Common myeloid progenitor, CD34-positive (primary cell): ENCODE measurements at regions not wholly inside any gene's neighbourhood (a gene's known extent, or its start where the extent isn't known, plus 50 kb on each side); places are given as distances from the start of the nearest gene placed in this dataset.
"Not testable (repeated sequence)": the region's sequence is repeated elsewhere in the genome, so short reads cannot be mapped to it uniquely, and the experiment has no call there.

ENCODE experiments used
- CTCF ChIA-PET: fragments of 350-600 bp; sonication (Branson Sonifier 250); formaldehyde crosslinking; loops from one replicate; lab custom pipeline; 2021; ENCODE audit warnings: antibody characterized with exemption; lab: Charles Lee
- POLR2A ChIA-PET: fragments of 350-600 bp; sonication (Branson Sonifier 250); formaldehyde crosslinking; loops from one replicate; lab custom pipeline; 2021; ENCODE audit warnings: antibody characterized with exemption; lab: Charles Lee
- DNase-seq, 3 donors: peaks; one replicate each; pipeline versions ENCODE4 v3.0.0 to v3.0.0-alpha.2; 2013
- H3K27ac ChIP-seq, 2 experiments: 1 replicate in 1 of 2; 2 replicates in 1 of 2; pipeline ENCODE4 v1.7.0; 2013; ENCODE audit warnings: inconsistent platforms in 2 of 2, low read length in 2 of 2, mild to moderate bottlenecking in 2 of 2, low read depth in 1 of 2, moderate library complexity in 1 of 2; ENCODE audit not compliant: severe bottlenecking in 2 of 2, insufficient read depth in 1 of 2, poor library complexity in 1 of 2
- H3K27me3 ChIP-seq, 5 experiments: replicated peaks in 2 of 5; 1 replicate in 3 of 5; 2 replicates in 2 of 5; pipeline versions ENCODE4 v1.6.1 to v1.7.0; 2013; ENCODE audit warnings: low read length in 4 of 5, mild to moderate bottlenecking in 2 of 5, moderate library complexity in 2 of 5, inconsistent platforms in 1 of 5; ENCODE audit not compliant: insufficient read depth in 5 of 5, control insufficient read depth in 4 of 5
- H3K36me3 ChIP-seq, 4 experiments: 1 replicate in 2 of 4; 2 replicates in 2 of 4; pipeline versions ENCODE4 v1.6.1 to v1.7.0; 2013; ENCODE audit warnings: low read length in 3 of 4, control low read depth in 1 of 4, mild to moderate bottlenecking in 1 of 4; ENCODE audit not compliant: control insufficient read depth in 4 of 4, insufficient read depth in 4 of 4
- H3K4me1 ChIP-seq, 4 experiments: 1 replicate in 3 of 4; 2 replicates in 1 of 4; pipeline versions ENCODE4 v1.6.1 to v1.7.1; 2013; ENCODE audit warnings: low read length in 3 of 4, mild to moderate bottlenecking in 3 of 4, control low read depth in 1 of 4, inconsistent platforms in 1 of 4, moderate library complexity in 1 of 4; ENCODE audit not compliant: control insufficient read depth in 4 of 4, insufficient read depth in 4 of 4; ENCODE audit errors: control extremely low read depth in 1 of 4
- H3K4me3 ChIP-seq, 7 experiments: 1 replicate in 4 of 7; 2 replicates in 3 of 7; pipeline versions ENCODE4 v1.5.1 to v1.7.0; 2013; ENCODE audit warnings: mild to moderate bottlenecking in 7 of 7, low read length in 6 of 7, moderate library complexity in 6 of 7, inconsistent platforms in 2 of 7, low read depth in 2 of 7, control low read depth in 1 of 7; ENCODE audit not compliant: insufficient read depth in 4 of 7, control insufficient read depth in 1 of 7; ENCODE audit errors: extremely low read depth in 1 of 7
- H3K9me3 ChIP-seq, 5 experiments: 1 replicate in 4 of 5; 2 replicates in 1 of 5; pipeline versions ENCODE4 v1.6.1 to v1.7.1; 2013; ENCODE audit warnings: low read length in 4 of 5, mild to moderate bottlenecking in 2 of 5, inconsistent platforms in 1 of 5, low read depth in 1 of 5, moderate library complexity in 1 of 5; ENCODE audit not compliant: control insufficient read depth in 4 of 5, insufficient read depth in 2 of 5; ENCODE audit errors: control extremely low read depth in 1 of 5
- WGBS: methylation state at CpG from one replicate; pipeline ENCODE4 v1.1.5; 2013; ENCODE audit not compliant: insufficient coverage; 5-methylcytosine and 5-hydroxymethylcytosine counted together

- Histone ChIP-seq H3K27me3 (no peaks in the 10 kb centered on the region), H3K27ac (no peak overlapping the region), H3K36me3 (no peaks in the 10 kb centered on the region), H3K4me1 (peaks cover 0 to 20% (median 4%) of the 10 kb centered on the region in 4 experiments), H3K9me3 (no peaks in the 10 kb centered on the region), H3K4me3 (no peak overlapping the region)
- DNase-seq: no peak
- WGBS: 94% methylated on average over 5 of the region's 5 CpGs
- ChIA-PET CTCF (no interaction called here), POLR2A (no interaction called here)
These were observed 351.1 kb downstream of the KCNJ2 start for GRCh38 chr17:70520447-70520846.

DNA sequence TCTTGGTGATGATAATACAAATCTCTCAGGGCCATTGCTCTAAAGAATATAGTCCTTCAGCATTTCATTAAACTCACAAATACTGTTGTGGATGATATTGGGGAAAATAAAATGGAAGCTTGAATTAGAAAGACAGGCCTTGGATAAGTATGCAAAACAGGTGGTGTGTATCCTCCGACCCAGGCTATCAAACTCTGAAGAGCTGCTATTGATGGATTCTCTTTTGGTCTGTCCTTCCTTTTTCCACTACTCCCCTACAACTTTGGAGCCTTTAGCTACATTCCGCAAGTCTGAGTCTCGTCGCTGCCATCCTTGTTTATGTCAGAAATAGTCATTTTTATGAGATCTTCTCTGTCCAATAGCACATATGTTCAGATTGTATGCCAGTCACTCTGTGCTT lies 351.6 kb downstream of the KCNJ2 start:
- WGBS: 100% methylated on average over 2 of the region's 4 CpGs
- Histone ChIP-seq H3K4me1 (peaks cover 0 to 20% (median 4%) of the 10 kb centered on the region in 4 experiments), H3K9me3 (no peaks in the 10 kb centered on the region), H3K27me3 (no peaks in the 10 kb centered on the region), H3K27ac (no peak overlapping the region), H3K4me3 (no peak overlapping the region), H3K36me3 (no peaks in the 10 kb centered on the region)
- DNase-seq: no peak
- CTCF ChIA-PET: no interaction called here
- POLR2A ChIA-PET: interaction anchor here (0.6 kb wide), 1 partner anchor 370 kb away, joined by 3 read pairs; no protein-coding TSS in a partner anchor

GRCh38 chr17:70521821-70522256 lies 352.5 kb downstream of the KCNJ2 start:
- DNase-seq: peak; percentile 22 to 51 (median 36)
- no peak overlapping the region for H3K27ac ChIP-seq
- peak overlapping the region in 1 of 7 experiments; percentile 34 for H3K4me3 ChIP-seq
- POLR2A ChIA-PET: interaction anchor here (0.6 kb wide), 1 partner anchor 351 kb away, joined by 5 read pairs; no protein-coding TSS in a partner anchor
- H3K36me3 ChIP-seq: no peaks in the 10 kb centered on the region
- WGBS: 0% methylated on average over 3 of the region's 3 CpGs
- no peaks in the 10 kb centered on the region for H3K9me3 ChIP-seq
- CTCF ChIA-PET: interaction anchor here (1.1 kb wide), 1 partner anchor 914 kb away, joined by 3 read pairs; no protein-coding TSS in a partner anchor
- H3K27me3 ChIP-seq: no peaks in the 10 kb centered on the region
- H3K4me1 ChIP-seq: peaks cover 2 to 21% (median 4%) of the 10 kb centered on the region in 4 experiments

GRCh38 chr17:70523426-70523825 lies 354.1 kb downstream of the KCNJ2 start:
- H3K27ac ChIP-seq: no peak overlapping the region
- H3K4me1 ChIP-seq: peaks cover 5 to 32% (median 12%) of the 10 kb centered on the region in 4 experiments
- DNase-seq: peak in 1 of 3 donors; percentile 16
- WGBS: 100% methylated on average over 1 of the region's 4 CpGs
- no peak overlapping the region for H3K4me3 ChIP-seq
- no peaks in the 10 kb centered on the region for H3K27me3 ChIP-seq
- ChIA-PET CTCF (no interaction called here), POLR2A (no interaction called here)
- no peaks in the 10 kb centered on the region for H3K36me3 ChIP-seq
- H3K9me3 ChIP-seq: no peaks in the 10 kb centered on the region

- H3K27ac ChIP-seq, H3K9me3 ChIP-seq, H3K36me3 ChIP-seq, H3K27me3 ChIP-seq, POLR2A ChIA-PET, CTCF ChIA-PET, H3K4me3 ChIP-seq, DNase-seq: not testable (repeated sequence)
- H3K4me1 ChIP-seq: peaks cover 5 to 32% (median 12%) of the 10 kb centered on the region in 4 experiments
- 100% methylated on average over 3 of the region's 7 CpGs for WGBS
These were observed 355.7 kb downstream of the KCNJ2 start for GRCh38 chr17:70525035-70525434.

DNA sequence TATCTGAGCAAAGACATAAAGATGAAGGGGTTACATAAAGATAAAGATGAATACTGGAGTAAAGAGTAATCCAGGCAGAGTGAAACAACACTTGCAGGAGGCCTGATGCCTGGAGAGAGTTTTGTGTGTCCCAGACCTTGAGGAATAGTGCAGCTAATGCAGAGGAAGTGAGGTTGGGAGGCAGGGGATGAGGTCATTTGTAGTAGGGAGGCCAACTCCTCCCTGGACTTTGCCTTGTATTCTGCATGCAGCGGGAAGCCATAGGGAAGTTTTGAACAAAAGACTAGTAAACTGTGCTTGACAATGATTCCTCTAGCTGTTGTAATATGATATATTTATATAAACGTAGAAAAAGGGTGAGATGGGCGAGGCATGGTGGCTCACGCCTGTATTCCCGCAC lies 356.6 kb downstream of the KCNJ2 start:
- no peak for DNase-seq
- Histone ChIP-seq H3K27me3 (no peaks in the 10 kb centered on the region), H3K27ac (no peak overlapping the region), H3K4me3 (no peak overlapping the region), H3K9me3 (no peaks in the 10 kb centered on the region), H3K4me1 (peaks cover 5 to 32% (median 12%) of the 10 kb centered on the region in 4 experiments), H3K36me3 (no peaks in the 10 kb centered on the region)
- ChIA-PET POLR2A (no interaction called here), CTCF (no interaction called here)
- WGBS: 100% methylated on average over 4 of the region's 5 CpGs

GRCh38 chr17:70527364-70527888 lies 358.1 kb downstream of the KCNJ2 start:
- Histone ChIP-seq H3K27ac (no peak overlapping the region), H3K4me3 (peak overlapping the region in 1 of 7 experiments; percentile 25), H3K36me3 (no peaks in the 10 kb centered on the region), H3K9me3 (no peaks in the 10 kb centered on the region), H3K4me1 (peaks cover 3 to 23% (median 9%) of the 10 kb centered on the region in 4 experiments), H3K27me3 (no peaks in the 10 kb centered on the region)
- CTCF ChIA-PET: interaction anchor here (1.2 kb wide), 1 partner anchor 24 kb away, joined by 3 read pairs; no protein-coding TSS in a partner anchor
- peak; percentile 10 to 73 (median 58) for DNase-seq
- WGBS: 0% methylated on average over 2 of the region's 3 CpGs
- POLR2A ChIA-PET: no interaction called here
